Chondrocyte (in vitro differentiated cells): ENCODE measurements at regions not wholly inside any gene's neighbourhood (a gene's known extent, or its start where the extent isn't known, plus 50 kb on each side); places are given as distances from the start of the nearest gene placed in this dataset.

ENCODE experiments used
- DNase-seq: peaks from one replicate; pipeline ENCODE4 v3.0.0; 2021; ENCODE audit warnings: mixed read lengths, low spot score
- H3K27ac Mint-ChIP-seq: one replicate; pipeline ENCODE4 v1.8.0; 2021; ENCODE audit warnings: mild to moderate bottlenecking, moderate library complexity, mixed read lengths; ENCODE audit not compliant: unreplicated experiment
- H3K27me3 Mint-ChIP-seq: 2 replicates; pipeline ENCODE4 v1.8.0; 2021; ENCODE audit warnings: low read depth, mixed read lengths
- H3K36me3 Mint-ChIP-seq: 2 replicates; pipeline ENCODE4 v1.8.0; 2021; ENCODE audit warnings: low read depth, mixed read lengths
- H3K4me1 Mint-ChIP-seq: 2 replicates; pipeline ENCODE4 v1.8.0; 2021; ENCODE audit warnings: low read depth, mild to moderate bottlenecking, mixed read lengths
- H3K4me3 Mint-ChIP-seq: one replicate; pipeline ENCODE4 v1.8.0; 2021; ENCODE audit warnings: mild to moderate bottlenecking, moderate library complexity, mixed read lengths; ENCODE audit not compliant: unreplicated experiment
- H3K9me3 Mint-ChIP-seq: 2 replicates; pipeline ENCODE4 v1.8.0; 2021; ENCODE audit warnings: low read depth, mixed read lengths
- TF ChIP-seq, protein P1 (sequence below): fragments of 200-600 bp; sonication (generic); IDR thresholded peaks from 2 replicates; pipeline ENCODE4 v1.5.0; 2021; ENCODE audit warnings: antibody characterized with exemption, mild to moderate bottlenecking, moderate library complexity

DNA sequence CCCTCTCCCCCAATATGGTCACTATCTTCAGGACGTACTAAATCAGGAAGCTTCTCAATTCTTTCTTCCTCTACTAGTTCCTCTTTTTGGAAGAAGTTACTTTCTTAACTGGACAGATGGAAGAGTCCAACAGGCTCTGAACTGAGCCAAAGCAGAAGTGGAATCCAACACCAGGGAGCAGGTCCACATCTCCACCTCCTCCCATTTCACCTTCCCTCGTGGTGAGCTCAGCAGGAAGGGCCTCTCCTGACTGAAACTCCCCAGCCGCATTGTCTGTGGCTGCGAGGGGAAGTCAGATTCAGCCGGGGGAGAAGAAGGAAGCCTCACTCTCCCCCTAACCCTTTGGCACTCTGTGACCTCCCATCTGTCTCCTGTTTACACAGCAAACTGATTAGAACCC lies 63.8 kb upstream of the UST start:
- H3K9me3 Mint-ChIP-seq, result peaks cover 10% of the 10 kb centered on the region
- H3K27ac Mint-ChIP-seq, result no peak overlapping the region
- no peaks in the 10 kb centered on the region for H3K36me3 Mint-ChIP-seq
- DNase-seq, result no peak
- TF ChIP-seq, protein P1, sequence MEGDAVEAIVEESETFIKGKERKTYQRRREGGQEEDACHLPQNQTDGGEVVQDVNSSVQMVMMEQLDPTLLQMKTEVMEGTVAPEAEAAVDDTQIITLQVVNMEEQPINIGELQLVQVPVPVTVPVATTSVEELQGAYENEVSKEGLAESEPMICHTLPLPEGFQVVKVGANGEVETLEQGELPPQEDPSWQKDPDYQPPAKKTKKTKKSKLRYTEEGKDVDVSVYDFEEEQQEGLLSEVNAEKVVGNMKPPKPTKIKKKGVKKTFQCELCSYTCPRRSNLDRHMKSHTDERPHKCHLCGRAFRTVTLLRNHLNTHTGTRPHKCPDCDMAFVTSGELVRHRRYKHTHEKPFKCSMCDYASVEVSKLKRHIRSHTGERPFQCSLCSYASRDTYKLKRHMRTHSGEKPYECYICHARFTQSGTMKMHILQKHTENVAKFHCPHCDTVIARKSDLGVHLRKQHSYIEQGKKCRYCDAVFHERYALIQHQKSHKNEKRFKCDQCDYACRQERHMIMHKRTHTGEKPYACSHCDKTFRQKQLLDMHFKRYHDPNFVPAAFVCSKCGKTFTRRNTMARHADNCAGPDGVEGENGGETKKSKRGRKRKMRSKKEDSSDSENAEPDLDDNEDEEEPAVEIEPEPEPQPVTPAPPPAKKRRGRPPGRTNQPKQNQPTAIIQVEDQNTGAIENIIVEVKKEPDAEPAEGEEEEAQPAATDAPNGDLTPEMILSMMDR, result no peak
- H3K27me3 Mint-ChIP-seq, result no peaks in the 10 kb centered on the region
- no peaks in the 10 kb centered on the region for H3K4me1 Mint-ChIP-seq
- H3K4me3 Mint-ChIP-seq, result no peak overlapping the region

DNA sequence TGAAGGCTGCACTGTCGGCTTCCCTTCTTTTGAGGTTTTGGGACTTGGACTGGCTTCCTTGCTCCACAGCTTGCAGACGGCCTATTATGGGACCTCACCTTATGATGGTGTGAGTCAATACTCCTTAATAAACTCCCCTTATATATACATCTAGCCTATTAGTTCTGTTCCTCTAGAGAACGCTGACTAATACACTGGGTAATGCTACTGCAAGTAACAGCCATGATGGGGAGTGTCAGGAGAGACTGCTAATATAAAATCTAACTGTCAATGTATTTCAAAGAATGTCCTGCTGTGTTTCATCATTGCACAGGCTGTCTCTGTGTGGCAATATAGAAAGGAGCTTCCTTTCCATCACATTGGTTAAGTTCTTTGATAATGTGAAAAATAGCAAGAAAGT lies 57.7 kb upstream of the UST start:
- H3K4me3 Mint-ChIP-seq, result no peak overlapping the region
- DNase-seq, result no peak
- TF ChIP-seq, protein P1, result no peak
- no peaks in the 10 kb centered on the region for H3K27me3 Mint-ChIP-seq
- no peak overlapping the region for H3K27ac Mint-ChIP-seq
- no peaks in the 10 kb centered on the region for H3K4me1 Mint-ChIP-seq
- H3K9me3 Mint-ChIP-seq, result peaks cover 4% of the 10 kb centered on the region
- no peaks in the 10 kb centered on the region for H3K36me3 Mint-ChIP-seq

DNA sequence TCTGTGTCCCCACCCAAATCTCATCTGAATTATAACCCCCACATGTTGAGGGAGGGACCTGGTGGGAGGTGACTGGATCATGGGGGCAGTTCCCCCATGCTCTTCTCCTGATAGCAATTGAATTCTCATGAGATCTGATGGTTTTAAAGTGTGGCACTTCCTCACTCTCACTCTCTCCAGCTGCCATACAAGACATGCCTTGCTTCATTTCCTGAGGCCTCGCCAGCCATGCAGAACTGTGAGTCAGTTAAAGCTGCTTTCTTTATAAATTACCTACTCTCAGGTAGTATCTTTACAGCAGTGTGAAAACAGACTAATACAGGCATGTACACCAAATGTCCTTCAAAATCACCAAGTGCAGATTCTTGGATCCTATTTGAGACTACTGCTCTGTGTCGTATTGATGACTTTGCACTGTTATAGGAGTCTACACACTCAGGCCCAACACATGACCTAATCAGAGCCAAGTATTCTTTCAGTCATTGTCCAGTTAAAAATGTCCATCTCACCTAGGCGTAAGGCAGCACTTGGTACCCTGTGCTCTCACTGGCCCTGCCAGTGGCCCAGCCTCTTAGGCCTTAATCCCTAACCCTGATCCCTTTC lies 52.8 kb upstream of the UST start:
- TF ChIP-seq, protein P1, result no peak
- Mint-ChIP-seq H3K4me3 (no peak overlapping the region), H3K27me3 (no peaks in the 10 kb centered on the region), H3K4me1 (no peaks in the 10 kb centered on the region), H3K27ac (no peak overlapping the region), H3K36me3 (no peaks in the 10 kb centered on the region), H3K9me3 (peaks cover 4% of the 10 kb centered on the region)
- DNase-seq, result no peak
